Fibroblast of lung (primary cell): ENCODE measurements at regions not wholly inside any gene's neighbourhood (a gene's known extent, or its start where the extent isn't known, plus 50 kb on each side); places are given as distances from the start of the nearest gene placed in this dataset.

Experiments used
- DNase-seq, 2 donors: peaks; one replicate each; pipeline versions ENCODE4 v3.0.0 to v3.0.0-alpha.2; 2010; ENCODE audit warnings: low read depth in 2 of 2
- H2AFZ ChIP-seq: 2 replicates; pipeline ENCODE4 v1.5.1; 2012; ENCODE audit warnings: low read length, control low read depth, inconsistent platforms
- H3K27ac ChIP-seq: 2 replicates; pipeline ENCODE4 v1.5.1; 2011; ENCODE audit warnings: low read length, control low read depth; ENCODE audit not compliant: insufficient read depth
- H3K27me3 ChIP-seq: 2 replicates; pipeline ENCODE4 v1.5.1; 2011; ENCODE audit warnings: mild to moderate bottlenecking, low read length; ENCODE audit not compliant: control insufficient read depth, insufficient read depth
- H3K36me3 ChIP-seq: 2 replicates; pipeline ENCODE4 v1.5.1; 2011; ENCODE audit warnings: low read length; ENCODE audit not compliant: control insufficient read depth, insufficient read depth
- H3K4me1 ChIP-seq: 2 replicates; pipeline ENCODE4 v1.5.1; 2011; ENCODE audit warnings: low read length; ENCODE audit not compliant: control insufficient read depth, insufficient read depth; ENCODE audit errors: extremely low read depth
- H3K4me2 ChIP-seq: 2 replicates; pipeline ENCODE4 v1.5.1; 2011; ENCODE audit warnings: low read length, control low read depth; ENCODE audit not compliant: insufficient read depth; ENCODE audit errors: extremely low read depth
- H3K4me3 ChIP-seq, 4 experiments: fragments of 200-600 bp in 1 of 4; sonication (generic) in 1 of 4; replicated peaks in 1 of 4; 2 replicates each; pipeline ENCODE4 v1.5.1; 2011 to 2016; ENCODE audit warnings: low read length in 4 of 4, low read depth in 3 of 4, mild to moderate bottlenecking in 3 of 4, control low read depth in 2 of 4, inconsistent platforms in 1 of 4, mixed read lengths in 1 of 4; ENCODE audit not compliant: insufficient read depth in 1 of 4; ENCODE audit errors: control extremely low read depth in 1 of 4
- H3K79me2 ChIP-seq: 2 replicates; pipeline ENCODE4 v1.5.1; 2012; ENCODE audit warnings: mild to moderate bottlenecking, low read length, inconsistent platforms; ENCODE audit not compliant: control insufficient read depth, insufficient read depth
- H3K9ac ChIP-seq: 2 replicates; pipeline ENCODE4 v1.5.1; 2011; ENCODE audit warnings: mild to moderate bottlenecking, low read length, control low read depth; ENCODE audit not compliant: insufficient read depth
- H3K9me3 ChIP-seq: 2 replicates; pipeline ENCODE4 v1.5.1; 2012; ENCODE audit warnings: low read depth, low read length; ENCODE audit not compliant: control insufficient read depth, insufficient read depth
- H4K20me1 ChIP-seq: 2 replicates; pipeline ENCODE4 v1.5.1; 2011; ENCODE audit warnings: low read length; ENCODE audit not compliant: control insufficient read depth, insufficient read depth; ENCODE audit errors: extremely low read depth
- CTCF ChIP-seq, 2 donors: IDR thresholded peaks in 1 of 2; conservative IDR thresholded peaks in 1 of 2; 1 replicate in 1 of 2; 2 replicates in 1 of 2; pipeline ENCODE4 v1.5.1; 2011 to 2012; ENCODE audit warnings: low read length in 2 of 2, control low read depth in 1 of 2, inconsistent platforms in 1 of 2, low read depth in 1 of 2, mild to moderate bottlenecking in 1 of 2
- EZH2 ChIP-seq: IDR thresholded peaks from 2 replicates; pipeline ENCODE4 v1.5.1; 2012; ENCODE audit warnings: low read length, control low read depth, mild to moderate bottlenecking; ENCODE audit errors: missing control alignments

- Histone ChIP-seq H3K27me3 (no peaks in the 10 kb centered on the region), H3K4me1 (no peaks in the 10 kb centered on the region), H3K4me3 (no peak overlapping the region), H3K9me3 (no peaks in the 10 kb centered on the region), H3K79me2 (no peaks in the 10 kb centered on the region), H3K9ac (no peak overlapping the region), H2AFZ (no peak overlapping the region), H3K27ac (no peak overlapping the region), H3K36me3 (no peaks in the 10 kb centered on the region), H3K4me2 (no peak overlapping the region), H4K20me1 (no peaks in the 10 kb centered on the region)
- DNase-seq = peak in 1 of 2 donors; percentile 1
- TF ChIP-seq EZH2 (no peak), CTCF (conservative IDR thresholded peaks at IDR 0.05 in 1 of 2, IDR thresholded peaks at IDR 0.05 in 1 of 2; ENCODE audit: low read depth in 1 of 2, low read length in 2 of 2) (no peak)
These were observed 941.3 kb upstream of the PCDH20 start for GRCh38 chr13:62356977-62357376.

- Histone ChIP-seq H3K4me3 (no peak overlapping the region), H3K79me2 (no peaks in the 10 kb centered on the region), H4K20me1 (no peaks in the 10 kb centered on the region), H3K36me3 (no peaks in the 10 kb centered on the region), H3K9me3 (no peaks in the 10 kb centered on the region), H3K4me2 (no peak overlapping the region), H2AFZ (no peak overlapping the region), H3K27me3 (no peaks in the 10 kb centered on the region), H3K9ac (no peak overlapping the region), H3K4me1 (no peaks in the 10 kb centered on the region), H3K27ac (no peak overlapping the region)
- TF ChIP-seq CTCF (conservative IDR thresholded peaks at IDR 0.05 in 1 of 2, IDR thresholded peaks at IDR 0.05 in 1 of 2; ENCODE audit: low read depth in 1 of 2, low read length in 2 of 2) = no peak
- no peak for TF ChIP-seq EZH2
- DNase-seq = peak in 1 of 2 donors; percentile 5
These were observed 921.6 kb upstream of the PCDH20 start for GRCh38 chr13:62337109-62337880.

- TF ChIP-seq CTCF (conservative IDR thresholded peaks at IDR 0.05 in 1 of 2, IDR thresholded peaks at IDR 0.05 in 1 of 2; ENCODE audit: low read depth in 1 of 2, low read length in 2 of 2) (no peak), EZH2 (no peak)
These were observed 920.9 kb upstream of the PCDH20 start for GRCh38 chr13:62336507-62336906.

More at GRCh38 chr13:62336507-62336906, 920.9 kb upstream of the PCDH20 start:
- Histone ChIP-seq H3K27me3 (no peaks in the 10 kb centered on the region), H3K4me1 (no peaks in the 10 kb centered on the region), H3K9ac (no peak overlapping the region), H2AFZ (no peak overlapping the region), H3K27ac (no peak overlapping the region), H3K4me2 (no peak overlapping the region), H3K9me3 (no peaks in the 10 kb centered on the region), H3K79me2 (no peaks in the 10 kb centered on the region), H3K4me3 (no peak overlapping the region), H4K20me1 (no peaks in the 10 kb centered on the region), H3K36me3 (no peaks in the 10 kb centered on the region)
- DNase-seq = no peak
